AG08395 (cell line): ENCODE measurements at regions not wholly inside any gene's neighbourhood (a gene's known extent, or its start where the extent isn't known, plus 50 kb on each side); places are given as distances from the start of the nearest gene placed in this dataset.
A peak's percentile ranks its signal among the peaks of the same experiment; 100 is the strongest.
"Not testable (repeated sequence)": the region's sequence is repeated elsewhere in the genome, so short reads cannot be mapped to it uniquely, and the experiment has no call there.

Experiments
- DNase-seq: peaks from one replicate; pipeline ENCODE4 v3.0.0; 2012; ENCODE audit warnings: mixed read lengths, low spot score

DNA sequence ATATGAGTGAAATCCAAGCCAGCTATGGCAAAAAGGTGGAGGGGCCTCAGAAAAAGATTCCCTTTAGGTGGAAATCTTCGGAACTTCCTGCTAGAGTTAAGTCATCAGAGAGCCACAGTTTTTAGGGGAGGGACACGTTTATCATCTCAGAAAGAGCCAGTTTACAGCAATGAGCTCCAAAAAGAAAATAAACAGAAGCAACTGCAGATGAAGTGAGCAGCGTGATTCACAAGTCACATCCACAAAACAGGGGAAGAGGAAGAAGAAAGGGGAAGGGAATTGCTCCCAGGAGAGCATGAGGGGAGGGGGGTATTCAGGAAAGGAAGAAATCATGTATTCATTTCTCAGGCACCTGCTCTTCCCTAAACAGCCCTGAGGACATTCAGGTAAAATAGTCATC, 156.2 kb upstream of the FOXK1 start:
- DNase-seq = no peak

DNA sequence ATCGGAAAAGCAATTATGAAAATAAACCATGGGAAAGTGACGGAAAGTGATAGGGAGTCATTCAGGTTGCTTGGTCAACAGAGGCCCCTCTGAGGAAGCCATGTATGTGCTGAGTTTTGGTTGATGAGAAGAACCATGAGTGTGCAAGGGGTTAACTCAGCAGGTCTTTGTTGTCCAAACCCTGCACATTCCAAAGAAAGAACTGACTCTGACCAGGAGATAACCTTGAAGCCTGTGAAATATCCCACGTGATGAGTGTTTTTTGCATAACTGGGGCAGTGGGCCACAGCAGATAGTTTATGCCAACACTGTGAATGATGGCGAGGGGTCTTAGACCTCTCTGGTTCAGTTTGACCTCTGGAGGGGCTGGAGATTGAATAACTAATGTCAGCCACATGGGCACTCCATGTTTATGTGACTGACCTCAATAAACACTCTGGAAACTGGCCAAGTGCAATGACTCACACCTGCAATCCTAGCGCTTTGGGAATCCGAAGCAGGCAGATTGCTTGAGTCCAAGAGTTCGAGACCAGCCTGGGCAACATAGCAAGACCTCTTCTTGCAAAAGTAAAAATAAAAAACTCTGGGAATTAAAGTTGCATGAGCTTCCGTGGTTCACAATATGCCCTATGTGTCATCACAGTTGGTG, 154.0 kb upstream of the FOXK1 start:
- no peak for DNase-seq

DNA sequence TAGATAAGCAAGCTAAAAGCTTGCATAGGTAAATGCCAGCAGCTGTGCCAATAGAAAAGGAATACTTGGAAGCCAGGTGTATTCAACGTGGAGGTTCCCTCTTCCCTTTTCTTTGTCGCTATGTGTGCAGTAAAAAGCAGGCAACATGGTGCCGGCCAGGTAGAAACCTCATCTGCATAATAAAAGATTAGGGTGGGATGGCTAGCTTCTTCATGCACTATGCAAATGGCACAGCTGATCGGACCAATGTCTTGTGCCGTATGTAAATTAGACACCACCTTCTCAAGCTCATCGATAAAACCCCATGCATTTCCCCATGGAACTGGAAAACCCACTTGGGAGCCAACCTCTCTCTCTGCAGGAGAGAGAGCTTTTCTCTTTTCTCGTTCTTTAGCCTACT, 150.9 kb upstream of the FOXK1 start:
- no peak for DNase-seq

DNA sequence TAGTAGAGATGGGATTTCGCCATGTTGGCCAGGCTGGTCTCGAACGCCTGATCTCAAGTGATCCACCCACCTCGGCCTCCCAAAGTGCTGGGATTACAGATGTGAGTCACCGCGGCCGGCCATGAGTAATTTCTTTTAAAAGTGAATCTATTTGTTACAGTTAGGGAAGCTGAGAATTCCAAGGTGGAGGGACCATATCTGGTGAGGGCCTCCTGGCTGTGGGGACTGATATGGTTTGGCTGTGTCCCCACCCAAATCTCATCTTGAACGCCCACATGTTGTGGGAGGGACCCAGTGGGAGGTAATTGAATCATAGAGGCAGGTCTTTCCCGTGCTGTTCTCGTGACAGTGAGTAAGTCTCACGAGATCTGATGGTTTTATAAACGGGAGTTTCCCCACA, 148.8 kb upstream of the FOXK1 start:
- DNase-seq = not testable (repeated sequence)

DNA sequence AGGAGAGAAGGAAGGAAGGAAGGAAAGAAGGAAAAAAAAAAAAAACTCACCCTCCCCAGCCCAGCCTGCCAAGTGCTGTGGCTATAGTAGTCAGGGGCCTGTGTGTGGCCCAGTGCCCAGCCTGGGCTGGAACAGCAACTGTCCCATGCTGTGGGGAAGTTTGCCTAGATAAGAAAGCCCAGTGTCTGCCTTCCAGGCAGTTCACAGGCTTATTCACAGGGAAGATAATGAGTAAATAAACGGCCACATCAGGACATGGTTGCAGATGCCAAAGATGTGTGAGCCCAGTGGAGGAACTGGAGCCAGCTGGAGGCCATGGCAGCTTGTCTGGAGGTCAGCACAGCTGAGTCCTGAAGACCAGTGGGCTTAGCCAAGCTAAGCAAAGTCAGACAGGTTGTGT, 132.4 kb upstream of the FOXK1 start:
- no peak for DNase-seq

DNA sequence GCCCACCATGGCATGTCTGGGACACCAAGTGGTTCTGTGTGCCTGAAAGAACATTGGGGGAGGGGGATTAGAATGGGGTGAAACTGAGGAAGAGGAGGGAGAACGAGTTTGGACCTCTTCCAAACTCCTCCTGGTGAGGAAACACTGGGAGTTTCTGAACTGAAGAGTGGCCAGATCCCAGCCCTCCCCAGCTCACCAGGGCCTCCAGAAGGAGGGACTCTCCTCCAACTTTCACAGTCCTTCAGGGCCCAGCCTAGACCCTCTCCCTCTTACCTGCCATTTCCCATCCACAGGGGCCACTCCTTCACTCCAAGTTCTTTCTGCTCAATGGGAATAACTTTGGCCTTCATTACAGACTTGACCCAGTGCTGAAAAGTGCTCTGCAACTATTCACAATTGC, 132.0 kb upstream of the FOXK1 start:
- DNase-seq = no peak

DNA sequence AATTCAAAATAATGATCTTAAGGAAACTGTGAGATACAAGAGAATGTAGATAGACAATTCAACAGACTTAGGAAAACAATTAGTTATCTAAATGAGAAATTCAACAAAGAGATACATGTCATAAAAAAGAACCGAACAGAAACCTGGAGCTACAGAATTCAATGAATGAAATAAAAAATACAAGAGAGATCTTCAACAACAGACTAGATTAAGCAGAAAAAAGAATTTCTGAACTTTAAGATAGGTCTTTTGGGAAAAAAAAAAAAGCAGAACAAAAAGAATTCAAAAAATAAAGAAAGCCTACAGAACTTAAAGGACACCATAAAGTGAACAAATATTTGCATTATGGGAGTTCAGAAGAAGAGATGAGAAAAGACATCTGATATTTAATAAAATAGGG, 129.1 kb upstream of the FOXK1 start:
- no peak for DNase-seq

DNA sequence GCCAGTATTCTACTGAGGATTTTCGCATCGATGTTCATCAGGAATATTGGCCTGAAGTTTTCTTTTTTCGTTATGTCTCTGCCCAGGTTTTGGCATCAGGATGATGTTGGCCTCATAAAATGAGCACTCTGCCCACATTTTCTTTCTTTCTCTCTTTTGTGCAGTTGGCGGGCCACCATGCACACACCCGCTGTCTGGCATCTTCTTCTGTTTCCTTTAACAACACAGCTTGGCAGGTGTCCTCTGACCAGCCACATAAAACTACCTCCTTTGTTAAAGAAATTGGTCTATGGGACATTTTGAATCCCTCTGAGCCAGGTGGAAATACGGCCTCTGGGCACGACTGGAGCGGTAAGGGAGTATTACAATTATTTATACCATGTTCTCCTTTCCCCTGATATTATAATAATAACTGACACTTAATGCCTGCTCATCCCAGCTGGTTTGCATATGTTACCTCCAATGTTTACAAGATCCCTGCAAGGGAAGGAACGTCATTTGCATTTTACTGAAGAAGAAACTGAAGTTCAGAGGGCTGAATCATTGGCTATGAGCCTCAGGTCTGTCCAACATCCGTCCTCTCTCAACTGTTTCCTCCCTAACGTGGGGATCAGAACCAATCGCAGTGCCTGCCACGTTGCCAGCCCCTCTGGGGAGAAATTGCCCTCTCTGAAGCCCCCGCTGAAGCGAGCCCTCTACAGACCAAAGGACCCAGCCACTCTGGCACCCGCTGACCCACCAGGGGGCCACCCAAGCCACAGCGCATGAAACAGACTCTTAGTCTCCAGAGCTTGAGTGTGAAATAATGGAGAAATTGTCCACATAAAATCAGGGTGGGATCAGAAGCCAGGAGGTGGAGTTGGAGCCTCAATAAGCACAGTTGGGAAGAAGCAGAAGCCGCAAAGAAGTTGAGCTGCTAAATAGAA, 125.0 kb upstream of the FOXK1 start:
- DNase-seq = no peak

DNA sequence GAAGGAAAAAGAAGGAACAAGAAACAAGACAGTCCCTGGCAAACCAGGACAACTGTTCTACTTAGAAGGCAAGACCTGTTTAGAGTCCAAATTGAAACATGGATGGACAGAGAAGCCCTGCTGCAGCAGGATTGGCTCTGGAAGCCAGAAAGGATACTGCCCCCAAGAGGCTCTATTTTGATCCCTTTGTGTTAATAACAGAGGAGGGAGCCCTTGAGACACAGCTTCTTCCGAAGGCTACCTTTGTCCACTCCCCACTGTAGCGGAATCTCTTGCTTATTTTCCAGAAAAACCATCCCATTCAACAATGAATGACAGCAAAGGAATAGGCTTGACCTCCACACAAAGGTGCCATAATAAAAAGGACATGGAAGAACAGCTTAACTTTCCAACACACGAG, 120.3 kb upstream of the FOXK1 start:
- DNase-seq = no peak

DNA sequence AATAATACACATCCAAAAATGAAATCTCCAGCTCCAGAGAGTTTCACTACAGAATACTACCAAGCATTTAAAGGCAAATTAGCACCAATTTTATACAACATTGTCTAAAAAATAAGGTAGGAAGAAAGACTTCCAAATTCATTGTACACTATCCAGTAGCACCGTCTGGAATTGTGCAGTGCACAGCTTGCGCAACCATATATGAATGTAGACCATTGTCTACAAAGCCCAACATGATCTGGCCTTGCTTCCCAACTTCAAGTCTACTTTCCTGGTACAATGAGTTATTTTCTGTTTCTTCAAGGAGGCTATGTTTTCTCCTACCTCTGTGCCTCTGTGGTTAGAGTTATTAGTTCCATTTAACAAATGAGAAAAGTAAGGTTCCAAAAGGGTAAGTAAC, 115.4 kb upstream of the FOXK1 start:
- DNase-seq = no peak

DNA sequence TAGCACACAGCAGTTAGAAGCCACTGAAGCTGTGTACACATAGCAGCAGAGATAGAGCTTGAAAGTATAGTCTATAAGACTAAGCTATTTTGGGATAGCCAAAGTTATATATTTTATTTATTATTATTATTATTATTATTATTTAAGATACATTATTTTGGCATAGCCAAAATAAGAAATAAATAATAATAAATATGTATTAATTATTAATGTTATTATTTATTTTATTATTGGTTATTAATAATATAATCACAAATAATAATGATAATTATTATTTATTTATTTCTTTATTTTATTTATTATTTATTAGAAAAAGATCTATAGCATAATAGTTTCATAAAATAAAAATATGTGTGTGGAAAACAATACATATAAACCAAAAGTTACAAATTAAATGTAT, 107.2 kb upstream of the FOXK1 start:
- DNase-seq = no peak

DNA sequence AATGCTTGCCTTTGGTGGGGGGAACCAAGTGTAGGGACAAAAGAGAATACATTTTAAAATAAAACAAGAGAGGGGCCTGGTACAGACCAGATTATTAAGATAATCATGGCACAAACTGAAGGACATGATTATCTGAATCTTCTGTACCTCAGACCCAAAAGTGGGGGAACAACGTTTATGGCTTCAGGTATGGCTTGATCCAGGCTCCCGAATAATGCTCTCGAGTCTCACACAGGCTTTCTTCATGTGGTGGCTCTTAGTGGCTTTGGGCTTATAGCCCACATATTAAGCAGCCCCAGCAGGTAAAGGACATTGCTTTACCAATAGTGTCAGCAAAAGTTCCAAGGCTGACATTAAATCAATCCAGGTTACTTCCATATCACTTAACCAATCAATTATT, 106.8 kb upstream of the FOXK1 start:
- DNase-seq = no peak

DNA sequence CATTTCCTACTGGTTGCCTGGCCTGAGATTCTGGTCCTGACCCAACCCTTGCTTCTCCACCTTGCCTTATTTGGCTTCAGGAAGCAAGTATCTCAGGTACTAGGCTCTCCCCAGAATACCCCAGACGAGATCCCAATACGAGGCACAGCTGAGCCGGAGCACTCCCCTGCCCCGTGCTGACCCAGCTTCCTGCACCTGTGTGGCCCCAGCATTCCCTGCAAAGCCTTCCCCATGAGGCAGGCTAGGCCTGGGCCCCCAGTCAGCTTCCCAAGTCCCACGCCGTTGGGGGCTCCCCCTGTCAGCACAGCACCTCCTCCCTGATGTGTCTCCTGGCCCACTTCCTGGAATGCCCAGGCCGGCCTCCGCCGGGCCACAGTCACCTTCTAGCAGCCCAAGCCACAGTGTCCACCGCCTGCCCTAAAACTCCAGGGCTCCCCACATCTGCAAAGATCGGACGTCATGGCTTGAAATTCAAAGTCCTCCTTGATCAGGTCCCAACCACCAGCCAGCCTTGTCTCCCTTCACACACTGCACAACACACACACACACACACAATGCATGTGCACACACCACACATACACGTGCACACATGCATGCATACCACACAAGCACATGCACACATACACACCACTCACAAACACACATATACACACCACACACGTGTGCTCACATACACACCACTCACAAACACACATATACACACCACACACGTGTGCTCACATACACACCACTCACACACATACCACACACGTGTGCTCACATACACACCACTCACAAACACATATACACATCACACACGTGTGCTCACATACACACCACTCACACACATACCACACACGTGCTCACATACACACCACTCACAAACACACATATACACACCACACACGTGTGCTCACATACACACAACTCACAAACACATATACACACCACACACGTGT, 78.9 kb upstream of the FOXK1 start:
- DNase-seq = no peak

DNA sequence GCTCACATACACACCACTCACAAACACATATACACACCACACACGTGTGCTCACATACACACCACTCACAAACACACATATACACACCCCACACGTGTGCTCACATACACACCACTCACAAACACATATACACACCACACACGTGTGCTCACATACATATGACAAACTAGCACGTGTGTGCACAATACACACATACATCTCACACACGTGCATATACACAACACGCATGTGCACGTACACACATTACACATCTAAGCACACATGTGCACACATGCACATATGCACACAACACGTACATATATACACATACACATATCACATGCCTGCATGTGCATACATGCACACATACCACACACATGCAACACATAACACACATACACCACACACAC, 78.3 kb upstream of the FOXK1 start:
- DNase-seq = no peak

DNA sequence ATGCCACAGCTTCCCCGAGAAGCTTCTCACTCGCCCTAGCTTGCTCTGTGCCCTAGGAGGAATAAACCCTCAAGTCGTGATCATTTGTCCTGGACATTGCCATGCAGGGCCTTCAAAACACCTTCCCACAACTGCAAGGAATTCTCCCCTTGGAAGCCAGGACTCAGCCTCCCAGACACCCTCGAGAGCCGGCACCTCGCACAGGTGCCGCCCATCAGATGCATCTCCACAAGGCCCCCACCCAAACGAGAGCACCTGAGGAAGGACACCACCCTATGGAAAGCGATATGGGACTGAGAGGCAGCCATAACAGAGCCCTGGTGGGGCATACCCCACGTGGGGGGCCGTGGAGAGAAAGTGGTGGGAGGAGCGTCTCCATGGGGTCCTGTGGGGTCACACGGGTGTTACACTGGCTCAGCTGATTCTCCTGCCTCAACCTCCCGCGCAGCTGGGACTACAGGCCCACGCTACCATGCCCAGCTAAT, 77.6 kb upstream of the FOXK1 start:
- DNase-seq = no peak

DNA sequence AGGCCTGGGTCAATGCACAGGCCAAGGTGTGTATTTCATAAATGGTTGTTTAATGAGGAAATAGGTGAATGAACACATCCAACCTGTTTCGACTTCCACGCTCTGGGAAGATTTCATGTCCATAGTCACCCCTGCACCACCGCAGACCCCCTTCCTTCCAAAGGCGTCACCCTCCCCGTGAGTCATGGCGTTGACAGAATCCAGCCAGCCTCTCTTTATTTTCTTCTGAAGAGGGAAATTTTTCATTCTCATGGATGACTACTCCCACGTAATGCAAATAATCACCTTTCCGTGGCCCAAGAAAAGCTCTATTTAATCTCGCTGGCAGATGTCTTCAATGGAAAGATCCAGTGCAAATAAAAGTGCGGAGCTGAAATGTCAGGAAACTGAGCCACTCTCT, 75.3 kb upstream of the FOXK1 start:
- DNase-seq = no peak

DNA sequence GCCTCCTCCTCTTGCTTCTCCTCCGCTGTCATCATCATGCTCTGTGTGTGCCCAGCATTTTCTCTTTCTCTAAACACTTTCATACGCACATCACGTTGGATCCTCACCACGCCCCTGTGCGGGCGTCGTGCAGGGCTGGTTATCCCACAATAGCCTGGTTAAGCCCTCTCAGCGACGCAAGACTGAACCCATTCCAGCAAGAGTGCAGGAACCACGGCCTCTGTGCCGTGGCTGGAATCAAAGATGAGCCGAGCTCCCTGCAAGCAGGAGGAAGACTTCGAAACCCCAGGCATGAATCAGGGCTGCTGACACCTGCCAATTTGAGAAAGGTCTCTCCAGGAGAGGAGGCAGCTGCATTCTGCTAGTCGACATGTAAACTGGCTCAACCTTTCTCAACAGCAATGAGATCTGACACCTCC, 74.8 kb upstream of the FOXK1 start:
- DNase-seq = no peak

DNA sequence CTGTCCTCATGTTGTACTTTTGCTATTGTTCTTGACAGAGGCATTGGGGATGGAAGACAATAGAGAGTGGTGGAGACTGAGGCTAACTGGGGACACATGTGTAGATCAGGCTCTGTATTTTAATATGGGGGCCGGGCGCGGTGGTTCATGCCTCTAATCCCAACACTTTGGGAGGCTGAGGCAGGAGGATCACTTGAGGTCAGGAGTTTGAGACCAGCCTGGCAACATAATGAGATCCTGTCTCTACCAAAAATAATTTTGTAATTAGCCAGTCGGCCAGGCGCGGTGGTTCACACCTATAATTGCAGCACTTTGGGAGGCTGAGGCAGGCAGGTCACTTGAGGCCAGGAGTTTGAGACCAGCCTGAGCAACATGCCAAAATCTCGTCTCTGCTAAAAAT, 72.5 kb upstream of the FOXK1 start:
- not testable (repeated sequence) for DNase-seq

DNA sequence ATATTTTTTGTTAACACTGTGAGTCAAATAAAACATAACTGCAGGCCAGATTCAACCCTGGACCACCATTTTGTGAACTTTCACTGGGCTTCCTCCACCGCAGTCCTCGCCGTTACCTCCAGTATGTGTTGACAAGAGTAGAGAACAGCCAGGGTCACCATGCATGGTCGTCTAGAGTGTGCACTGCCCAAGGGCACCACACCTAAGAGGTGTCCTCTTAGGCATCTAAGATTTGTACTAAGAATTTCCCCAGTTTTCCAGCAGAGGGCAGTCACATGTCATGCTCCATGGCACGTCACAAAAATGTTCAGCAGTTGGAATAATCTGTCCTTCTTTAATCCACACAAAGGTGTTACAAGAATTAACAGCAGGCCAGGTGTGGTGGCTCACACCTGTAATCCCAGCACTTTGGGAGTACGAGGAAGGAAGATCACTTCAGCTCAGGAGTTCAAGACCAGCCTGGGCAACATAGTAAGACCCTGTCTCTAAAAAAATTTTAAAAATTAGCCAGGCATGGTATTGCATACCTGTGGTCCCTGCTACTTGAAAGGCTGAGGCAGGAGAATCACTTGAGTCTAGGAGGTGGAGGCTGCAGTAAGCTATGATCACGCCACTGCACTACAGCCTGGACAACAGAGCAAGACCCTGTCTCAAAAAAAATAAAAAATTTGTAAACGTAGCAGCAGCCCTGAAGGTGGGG, 71.2 kb upstream of the FOXK1 start:
- DNase-seq = peak; percentile 68

DNA sequence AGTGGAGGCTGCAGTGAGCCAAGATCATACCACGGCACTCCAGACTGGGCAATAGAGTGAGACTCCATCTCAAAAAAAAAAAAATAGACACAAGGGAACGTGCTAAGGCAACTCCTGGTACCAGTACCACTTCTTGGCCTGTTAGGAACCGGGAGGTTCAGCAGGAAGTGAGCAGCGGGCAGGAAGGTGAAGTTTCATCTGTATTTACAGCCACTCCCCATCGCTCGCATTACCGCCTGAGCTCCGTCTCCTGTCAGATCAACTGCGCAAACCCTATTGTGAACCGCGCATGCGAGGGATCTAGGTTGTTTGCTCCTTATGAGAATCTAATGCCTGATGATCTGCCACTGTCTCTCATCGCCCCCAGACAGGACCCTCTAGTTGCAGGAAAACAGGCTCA, 69.9 kb upstream of the FOXK1 start:
- DNase-seq = no peak

DNA sequence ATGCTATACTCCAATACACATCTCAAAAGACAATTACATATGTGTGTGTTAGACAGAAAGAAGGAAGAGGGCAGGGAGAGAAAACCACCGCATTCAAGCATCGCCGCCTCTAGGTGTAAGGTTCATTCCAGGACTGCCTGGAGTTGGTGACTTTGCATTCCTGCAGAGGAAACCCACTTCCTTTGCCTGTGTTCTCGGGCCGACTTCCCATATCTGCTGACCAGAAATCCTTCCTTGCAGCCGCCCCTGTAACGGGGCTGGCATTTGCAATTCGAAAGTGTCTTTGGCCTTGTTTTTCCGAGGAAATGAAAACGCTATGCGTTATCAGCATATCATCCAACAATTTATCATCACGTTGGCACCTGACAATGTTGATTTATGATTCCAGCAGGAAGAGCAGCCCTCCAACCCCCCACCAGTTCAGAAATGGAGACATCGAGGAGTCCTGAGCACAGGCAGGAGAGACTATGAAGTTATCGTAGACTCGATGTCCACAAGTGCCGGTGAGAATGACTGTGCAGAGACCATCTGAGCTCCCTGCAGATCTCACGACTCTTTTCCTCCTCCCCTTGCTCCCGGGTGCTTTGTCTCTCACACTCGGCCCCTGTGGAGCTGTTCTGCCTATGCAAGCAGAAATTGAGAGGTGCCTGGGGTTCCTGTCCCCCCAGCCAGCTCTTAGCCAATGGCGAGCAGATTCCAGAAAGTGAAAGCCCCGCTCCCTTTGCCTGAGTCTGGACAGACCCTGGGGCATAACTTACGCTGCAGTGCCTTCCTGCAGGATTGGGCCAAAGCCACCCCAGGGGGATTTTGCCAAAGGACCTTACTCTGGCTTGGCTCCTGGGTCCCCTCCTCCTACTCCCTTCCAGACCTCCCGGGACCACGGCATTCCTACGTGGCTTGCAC, 68.9 kb upstream of the FOXK1 start:
- peak; percentile 30 for DNase-seq
